ENCODE measurements at regions not wholly inside any gene's neighbourhood (a gene's known extent, or its start where the extent isn't known, plus 50 kb on each side); places are given as distances from the start of the nearest gene placed in this dataset.
A peak's percentile ranks its signal among the peaks of the same experiment; 100 is the strongest.
"Not testable (repeated sequence)": the region's sequence is repeated elsewhere in the genome, so short reads cannot be mapped to it uniquely, and the experiment has no call there.

DNA sequence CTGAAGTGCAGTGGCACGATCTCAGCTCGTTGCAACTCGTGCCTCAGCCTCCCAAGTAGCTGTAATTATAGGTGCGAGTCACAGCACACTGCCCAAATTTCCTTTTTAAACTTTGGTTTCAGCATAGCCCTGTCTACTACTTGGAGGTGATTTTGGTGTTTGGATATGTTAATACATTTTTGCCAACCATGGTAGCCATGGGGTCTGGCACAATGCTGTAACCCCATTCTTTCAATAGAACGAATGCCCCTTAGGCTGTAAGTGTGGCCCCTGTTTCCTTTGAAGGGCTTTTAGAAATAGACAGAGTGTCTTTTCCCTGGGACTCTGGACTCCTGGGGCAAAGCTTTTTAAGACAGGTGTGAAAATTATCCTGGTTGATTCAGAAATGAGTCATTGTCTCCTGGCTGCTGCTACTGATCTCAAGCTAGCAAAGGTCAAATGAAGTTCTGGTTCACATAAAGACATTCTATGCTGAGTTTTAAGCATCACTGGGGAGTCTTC lies 141.1 kb upstream of the RUNX1 start:
- Mint-ChIP-seq H3K9me3 (ENCODE audit: unreplicated experiment) (no peaks in the 10 kb centered on the region), H3K27me3 (ENCODE audit: unreplicated experiment) (no peaks in the 10 kb centered on the region), H3K36me3 (ENCODE audit: unreplicated experiment) (no peaks in the 10 kb centered on the region), H3K27ac (ENCODE audit: unreplicated experiment) (no peak overlapping the region), H3K4me1 (ENCODE audit: low read depth, unreplicated experiment) (peaks cover 4% of the 10 kb centered on the region), H3K4me3 (ENCODE audit: unreplicated experiment) (no peak overlapping the region)
- DNase-seq, result no peak
- TF ChIP-seq, protein P1, sequence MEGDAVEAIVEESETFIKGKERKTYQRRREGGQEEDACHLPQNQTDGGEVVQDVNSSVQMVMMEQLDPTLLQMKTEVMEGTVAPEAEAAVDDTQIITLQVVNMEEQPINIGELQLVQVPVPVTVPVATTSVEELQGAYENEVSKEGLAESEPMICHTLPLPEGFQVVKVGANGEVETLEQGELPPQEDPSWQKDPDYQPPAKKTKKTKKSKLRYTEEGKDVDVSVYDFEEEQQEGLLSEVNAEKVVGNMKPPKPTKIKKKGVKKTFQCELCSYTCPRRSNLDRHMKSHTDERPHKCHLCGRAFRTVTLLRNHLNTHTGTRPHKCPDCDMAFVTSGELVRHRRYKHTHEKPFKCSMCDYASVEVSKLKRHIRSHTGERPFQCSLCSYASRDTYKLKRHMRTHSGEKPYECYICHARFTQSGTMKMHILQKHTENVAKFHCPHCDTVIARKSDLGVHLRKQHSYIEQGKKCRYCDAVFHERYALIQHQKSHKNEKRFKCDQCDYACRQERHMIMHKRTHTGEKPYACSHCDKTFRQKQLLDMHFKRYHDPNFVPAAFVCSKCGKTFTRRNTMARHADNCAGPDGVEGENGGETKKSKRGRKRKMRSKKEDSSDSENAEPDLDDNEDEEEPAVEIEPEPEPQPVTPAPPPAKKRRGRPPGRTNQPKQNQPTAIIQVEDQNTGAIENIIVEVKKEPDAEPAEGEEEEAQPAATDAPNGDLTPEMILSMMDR (IDR thresholded peaks at IDR 0.05; ENCODE audit: partially characterized antibody, unreplicated experiment), result no peak

DNA sequence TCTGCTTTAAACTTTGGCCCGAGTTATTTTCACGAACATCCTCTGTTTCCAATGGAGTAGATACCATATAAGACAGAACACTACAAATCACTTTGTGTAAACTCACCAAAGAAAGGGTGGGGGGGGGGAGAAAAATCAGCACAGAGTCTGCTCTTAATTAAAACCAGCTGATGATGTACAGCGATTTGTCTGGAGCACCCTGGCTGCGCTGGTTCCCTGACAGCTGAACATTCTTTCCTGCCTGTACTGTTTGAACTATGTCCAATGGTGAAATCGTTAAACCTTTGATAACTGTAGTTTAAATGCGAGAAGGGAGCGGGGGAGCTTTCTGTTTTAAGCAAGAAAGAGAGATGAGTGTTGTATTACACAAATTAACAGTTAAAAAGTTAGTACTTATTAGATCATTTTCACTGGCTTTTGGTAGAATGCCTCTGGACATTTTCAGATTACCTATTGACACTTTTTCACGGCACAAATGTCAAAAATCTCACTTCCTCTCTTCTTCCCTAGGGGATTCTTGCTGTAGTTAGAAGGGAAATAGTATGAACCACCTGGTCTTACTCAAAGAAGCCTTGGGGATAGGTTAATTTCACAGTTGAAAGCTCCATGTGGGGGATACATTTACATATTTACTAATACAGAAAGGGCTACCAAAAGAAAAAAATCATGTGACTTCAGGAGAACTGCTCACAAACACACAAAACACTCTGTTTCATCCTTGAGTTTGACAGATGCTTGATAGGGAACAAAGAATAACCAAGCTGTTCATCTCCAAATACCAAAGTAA lies 140.2 kb upstream of the RUNX1 start:
- peaks cover 4% of the 10 kb centered on the region for H3K4me1 Mint-ChIP-seq (ENCODE audit: low read depth, unreplicated experiment)
- H3K36me3 Mint-ChIP-seq (ENCODE audit: unreplicated experiment), result no peaks in the 10 kb centered on the region
- no peak for DNase-seq
- no peak overlapping the region for H3K4me3 Mint-ChIP-seq (ENCODE audit: unreplicated experiment)
- TF ChIP-seq, protein P1 (IDR thresholded peaks at IDR 0.05; ENCODE audit: partially characterized antibody, unreplicated experiment), result no peak
- H3K9me3 Mint-ChIP-seq (ENCODE audit: unreplicated experiment), result no peaks in the 10 kb centered on the region
- H3K27ac Mint-ChIP-seq (ENCODE audit: unreplicated experiment), result peak overlapping the region; percentile 9
- no peaks in the 10 kb centered on the region for H3K27me3 Mint-ChIP-seq (ENCODE audit: unreplicated experiment)

DNA sequence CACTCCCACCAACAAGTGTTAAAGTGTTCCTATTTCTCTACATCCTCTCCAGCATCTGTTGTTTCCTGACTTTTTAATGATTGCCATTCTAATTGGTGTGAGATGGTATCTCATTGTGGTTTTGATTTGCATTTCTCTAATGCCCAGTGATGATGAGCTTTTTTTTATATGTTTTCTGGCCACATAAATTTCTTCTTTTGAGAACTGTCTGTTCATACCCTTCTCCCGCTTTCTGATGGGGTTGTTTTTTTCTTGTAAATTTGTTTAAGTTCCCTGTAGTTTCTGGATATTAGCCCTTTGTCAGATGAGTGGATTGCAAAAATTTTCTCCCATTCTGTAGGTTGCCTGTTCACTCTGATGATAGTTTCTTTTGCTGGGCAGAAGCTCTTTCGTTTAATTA lies 134.3 kb upstream of the RUNX1 start:
- not testable (repeated sequence) for H3K4me1 Mint-ChIP-seq (ENCODE audit: low read depth, unreplicated experiment); H3K9me3 Mint-ChIP-seq (ENCODE audit: unreplicated experiment); DNase-seq; H3K27ac Mint-ChIP-seq (ENCODE audit: unreplicated experiment); H3K27me3 Mint-ChIP-seq (ENCODE audit: unreplicated experiment); H3K4me3 Mint-ChIP-seq (ENCODE audit: unreplicated experiment); H3K36me3 Mint-ChIP-seq (ENCODE audit: unreplicated experiment)

DNA sequence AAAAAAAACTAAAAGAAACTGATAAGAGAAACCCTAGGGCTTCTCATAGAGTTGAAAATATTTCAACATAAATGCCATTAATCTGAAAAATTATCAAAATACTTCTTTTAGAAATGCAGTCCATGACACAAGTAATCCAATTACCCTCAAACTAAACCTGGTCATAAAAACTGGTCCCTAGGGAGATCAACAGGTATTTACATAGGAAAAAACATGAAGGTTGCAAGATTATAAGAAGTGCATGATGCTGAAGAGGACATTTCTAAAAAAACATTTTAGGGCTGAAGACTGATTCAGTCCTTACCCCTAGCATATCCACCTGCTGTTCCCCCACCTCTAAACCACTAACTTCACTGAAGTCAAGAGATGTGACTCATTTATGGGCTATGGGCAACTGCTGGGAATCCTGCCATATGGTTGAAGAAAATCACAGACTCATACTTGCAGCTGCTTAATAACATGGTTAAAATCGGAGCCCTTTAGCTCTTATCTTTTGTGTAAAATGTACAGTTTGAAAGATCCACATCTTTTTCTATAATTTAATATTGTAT lies 131.0 kb upstream of the RUNX1 start:
- Mint-ChIP-seq H3K9me3 (ENCODE audit: unreplicated experiment) (no peaks in the 10 kb centered on the region), H3K27me3 (ENCODE audit: unreplicated experiment) (peaks cover 3% of the 10 kb centered on the region), H3K27ac (ENCODE audit: unreplicated experiment) (no peak overlapping the region), H3K4me3 (ENCODE audit: unreplicated experiment) (no peak overlapping the region), H3K4me1 (ENCODE audit: low read depth, unreplicated experiment) (no peaks in the 10 kb centered on the region), H3K36me3 (ENCODE audit: unreplicated experiment) (peaks cover 6% of the 10 kb centered on the region)
- no peak for DNase-seq
- TF ChIP-seq, protein P1 (IDR thresholded peaks at IDR 0.05; ENCODE audit: partially characterized antibody, unreplicated experiment), result no peak

DNA sequence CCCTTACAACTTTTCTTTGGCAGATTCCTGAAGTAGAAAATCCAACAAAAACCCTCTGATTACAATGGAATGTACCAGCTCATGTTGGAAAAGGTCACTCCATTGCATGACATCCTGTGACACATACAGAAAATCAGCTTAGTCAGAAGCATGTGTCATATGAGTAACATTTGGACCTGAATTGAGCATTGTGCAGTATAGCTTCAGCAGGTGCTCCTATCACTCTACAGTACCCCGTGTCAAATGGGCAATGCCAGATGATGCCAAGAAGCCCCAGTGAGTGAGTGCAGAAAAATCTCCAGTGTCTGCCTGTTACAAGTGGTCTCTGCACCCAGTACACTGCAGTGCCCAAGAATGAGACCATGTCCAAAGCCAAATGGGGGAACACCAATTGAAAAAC lies 129.7 kb upstream of the RUNX1 start:
- H3K4me1 Mint-ChIP-seq (ENCODE audit: low read depth, unreplicated experiment), result no peaks in the 10 kb centered on the region
- TF ChIP-seq, protein P1 (IDR thresholded peaks at IDR 0.05; ENCODE audit: partially characterized antibody, unreplicated experiment), result no peak
- no peaks in the 10 kb centered on the region for H3K9me3 Mint-ChIP-seq (ENCODE audit: unreplicated experiment)
- H3K27ac Mint-ChIP-seq (ENCODE audit: unreplicated experiment), result no peak overlapping the region
- no peak overlapping the region for H3K4me3 Mint-ChIP-seq (ENCODE audit: unreplicated experiment)
- peaks cover 4% of the 10 kb centered on the region for H3K27me3 Mint-ChIP-seq (ENCODE audit: unreplicated experiment)
- peaks cover 8% of the 10 kb centered on the region for H3K36me3 Mint-ChIP-seq (ENCODE audit: unreplicated experiment)
- DNase-seq, result no peak
